HG02938 (cell line): ENCODE measurements at regions not wholly inside any gene's neighbourhood (a gene's known extent, or its start where the extent isn't known, plus 50 kb on each side); places are given as distances from the start of the nearest gene placed in this dataset.
"Not testable (repeated sequence)": the region's sequence is repeated elsewhere in the genome, so short reads cannot be mapped to it uniquely, and the experiment has no call there.

Source experiments
- ATAC-seq: cut with Tn5 transposase; IDR thresholded peaks from one replicate; pipeline ENCODE4 v1.9.1; 2021; ENCODE audit warnings: mild to moderate bottlenecking, moderate library complexity; ENCODE audit not compliant: unreplicated experiment

- ATAC-seq, result no peak
Observed at GRCh38 chr5:29587832-29588231, 1605.7 kb upstream of the CDH6 start.

GRCh38 chr5:29568028-29568427 is 1625.5 kb upstream of the CDH6 start:
- no peak for ATAC-seq

GRCh38 chr5:29561564-29561963 is 1631.9 kb upstream of the CDH6 start:
- ATAC-seq, result no peak

- no peak for ATAC-seq
Observed at GRCh38 chr5:29550523-29550922, 1643.0 kb upstream of the CDH6 start.

- ATAC-seq, result no peak
Observed at GRCh38 chr5:29548262-29548661, 1645.2 kb upstream of the CDH6 start.

- no peak for ATAC-seq
Observed at GRCh38 chr5:29547236-29547865, 1646.1 kb upstream of the CDH6 start.

- no peak for ATAC-seq
Observed at GRCh38 chr5:29543501-29543900, 1650.0 kb upstream of the CDH6 start.

GRCh38 chr5:29524227-29524626 is 1669.3 kb upstream of the CDH6 start:
- ATAC-seq, result no peak

DNA sequence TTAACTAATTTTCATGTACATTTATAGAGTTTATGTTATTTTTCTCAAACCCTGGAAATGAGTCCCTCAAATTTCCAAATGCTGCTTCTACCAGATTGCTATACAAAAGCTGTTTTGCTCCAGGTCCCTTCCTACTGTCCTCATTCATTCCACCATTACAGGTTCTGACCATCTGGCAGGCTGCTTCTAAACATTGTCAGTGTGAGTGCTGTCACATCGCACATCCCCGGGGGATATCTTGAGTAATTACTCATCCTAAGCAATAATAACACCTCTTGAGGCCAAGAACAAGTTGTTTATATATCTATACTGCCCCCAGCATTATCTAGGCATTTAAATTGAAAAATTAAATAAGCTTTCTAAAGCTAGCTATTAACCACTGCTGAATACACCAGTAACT is 1675.3 kb upstream of the CDH6 start:
- no peak for ATAC-seq

GRCh38 chr5:29516224-29516623 is 1677.3 kb upstream of the CDH6 start:
- ATAC-seq, result no peak

- ATAC-seq, result no peak
Observed at GRCh38 chr5:29508131-29508530, 1685.4 kb upstream of the CDH6 start.

DNA sequence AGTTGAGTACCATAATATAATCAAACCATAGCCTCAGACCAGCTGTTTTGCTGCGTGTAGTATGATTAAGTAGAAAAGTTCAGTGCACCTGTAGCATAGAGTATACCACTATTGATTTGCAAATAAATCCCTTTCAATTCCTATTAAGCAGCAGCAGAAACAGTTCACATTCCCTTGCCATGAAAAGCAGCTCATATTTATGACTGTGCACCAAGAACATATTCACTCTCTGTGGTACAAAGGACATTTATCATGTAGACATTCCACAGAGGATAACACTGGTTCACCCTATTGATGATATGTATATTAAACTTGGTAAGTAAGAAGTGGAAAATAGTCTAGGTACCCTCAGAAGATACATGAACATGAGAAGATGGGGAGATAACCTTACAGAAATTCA is 1689.1 kb upstream of the CDH6 start:
- ATAC-seq, result no peak

DNA sequence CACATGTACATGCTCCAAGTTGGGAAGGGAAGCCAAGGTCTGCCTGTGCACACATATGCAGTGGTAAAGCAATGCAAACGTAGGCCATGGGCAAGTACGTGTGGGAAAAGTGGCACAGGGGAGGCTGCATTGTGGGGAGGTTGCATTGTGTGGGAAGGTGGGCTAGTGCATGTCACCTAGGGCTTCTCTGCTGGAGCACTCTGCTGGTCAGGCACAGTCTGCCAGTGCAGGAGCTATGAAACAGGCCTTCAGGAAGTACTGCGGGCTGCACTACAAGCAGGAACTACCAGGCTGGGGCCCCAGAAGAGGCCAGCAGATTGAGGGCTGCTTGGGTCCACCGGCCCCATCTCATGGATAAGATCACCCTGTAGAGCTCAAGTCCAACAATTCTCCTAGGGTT is 1694.6 kb upstream of the CDH6 start:
- no peak for ATAC-seq

DNA sequence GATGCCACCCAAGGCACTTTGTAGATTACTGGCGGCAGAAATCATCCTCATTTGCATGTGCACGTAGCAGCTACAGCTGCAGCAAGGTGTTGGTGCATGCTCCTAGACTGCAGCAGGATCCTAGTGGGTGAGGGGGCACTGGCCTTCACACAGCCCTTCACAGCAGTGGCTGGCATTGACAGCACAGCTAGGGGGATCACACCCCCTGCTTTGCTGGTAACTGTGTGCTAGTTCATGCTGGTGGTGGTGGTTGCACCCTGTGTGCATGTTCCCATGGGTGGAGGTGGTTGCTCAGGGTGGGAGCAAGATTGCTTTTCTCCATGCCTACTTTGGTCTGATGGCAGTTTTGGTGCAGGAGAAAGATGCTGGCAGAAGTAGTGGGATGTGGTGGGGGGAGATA is 1695.1 kb upstream of the CDH6 start:
- ATAC-seq, result no peak

DNA sequence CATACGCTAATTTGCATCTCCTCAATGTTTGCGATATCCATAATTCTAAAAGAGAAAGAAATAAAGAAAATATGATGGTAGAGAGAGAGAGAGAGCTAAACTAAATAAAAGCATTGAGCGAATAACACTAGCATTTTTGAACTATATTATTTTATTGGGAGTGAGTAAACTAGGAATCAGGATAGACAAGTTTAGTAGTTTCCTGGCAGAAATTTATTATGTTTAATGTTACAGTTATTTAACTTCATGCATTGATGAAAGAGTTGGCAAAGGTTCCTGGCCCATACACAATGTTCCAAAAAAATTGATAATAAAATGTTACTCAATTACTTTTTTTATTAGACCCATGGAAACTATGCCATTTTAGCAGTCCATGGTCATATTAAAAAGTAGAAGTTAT is 1708.2 kb upstream of the CDH6 start:
- no peak for ATAC-seq

DNA sequence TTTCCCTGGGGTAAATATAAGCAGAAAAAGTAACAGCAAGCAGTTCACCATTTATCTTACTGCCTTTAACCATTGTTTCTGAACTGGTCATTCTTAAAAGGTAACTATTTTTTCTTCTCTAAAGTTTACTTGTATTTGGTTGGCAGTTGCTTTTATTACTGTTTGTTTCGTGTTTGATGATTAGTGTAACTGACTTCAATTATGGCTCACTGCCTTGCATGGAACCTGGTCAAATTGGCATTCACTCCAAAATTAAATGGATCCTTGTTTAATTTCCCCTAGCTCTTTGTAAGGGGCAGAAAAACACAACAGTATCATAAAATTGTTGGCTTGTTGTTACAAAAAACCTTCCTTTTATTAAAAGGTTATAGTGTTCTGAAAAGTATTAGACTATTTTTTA is 1723.9 kb upstream of the CDH6 start:
- no peak for ATAC-seq

- ATAC-seq, result no peak
Observed at GRCh38 chr5:29462241-29462640, 1731.2 kb upstream of the CDH6 start.

- no peak for ATAC-seq
Observed at GRCh38 chr5:29460971-29461559, 1732.4 kb upstream of the CDH6 start.

GRCh38 chr5:29451004-29451403 is 1742.5 kb upstream of the CDH6 start:
- not testable (repeated sequence) for ATAC-seq

DNA sequence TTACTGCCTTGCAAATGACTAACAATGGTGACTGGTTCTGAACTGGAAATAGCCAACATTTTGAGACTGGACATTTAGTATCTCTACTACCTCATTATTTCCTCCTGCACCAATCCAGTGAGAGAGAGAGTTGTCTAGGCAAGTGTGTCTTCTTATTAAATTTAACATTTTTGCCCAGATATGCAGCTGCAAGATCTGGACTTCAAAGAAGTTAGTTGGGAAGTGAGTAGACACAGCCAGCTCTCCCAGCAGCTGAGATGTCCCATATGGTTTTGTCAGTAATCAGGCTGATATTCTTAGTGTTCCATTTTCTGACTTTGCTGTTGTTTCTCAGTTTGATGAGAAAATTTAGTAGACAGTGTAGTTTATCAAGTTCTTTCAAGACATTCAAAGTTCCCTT is 1778.8 kb upstream of the CDH6 start:
- no peak for ATAC-seq

DNA sequence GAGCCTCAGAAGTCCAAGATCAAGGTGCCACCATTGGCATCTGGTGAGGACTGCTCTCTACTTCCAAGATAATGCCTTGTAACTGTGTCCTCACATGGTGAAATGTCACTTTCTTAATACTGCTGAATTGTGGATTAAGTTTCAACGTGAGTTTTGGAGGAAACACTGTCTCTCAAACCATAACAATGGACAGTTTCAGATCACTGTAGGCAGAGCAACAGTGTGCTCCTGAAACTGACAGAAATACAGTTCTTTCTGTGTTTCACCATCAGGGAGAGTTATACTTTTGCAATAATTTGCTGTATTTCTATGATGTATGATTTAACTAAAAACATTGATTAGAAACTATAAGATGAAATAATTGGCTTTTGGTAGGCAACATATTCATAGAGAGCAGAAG is 1780.5 kb upstream of the CDH6 start:
- no peak for ATAC-seq

DNA sequence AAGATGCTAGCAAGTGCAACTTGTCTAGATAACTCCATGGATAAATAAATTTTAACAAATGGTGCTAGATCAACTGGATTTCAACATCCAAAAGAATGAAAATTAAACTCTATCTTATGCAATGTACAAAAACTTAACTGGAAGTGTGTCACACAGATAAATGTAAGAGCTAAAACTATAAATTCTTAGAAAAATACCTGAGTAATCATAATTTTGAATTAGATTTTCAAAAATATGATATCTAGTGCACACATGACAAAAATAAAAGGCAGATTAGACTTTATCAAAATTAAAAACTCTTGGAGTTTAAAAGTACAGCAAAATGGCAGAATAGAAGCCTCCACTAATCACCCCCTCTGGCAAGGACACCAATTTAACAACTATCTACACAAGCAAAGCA is 1791.2 kb upstream of the CDH6 start:
- ATAC-seq, result no peak

GRCh38 chr5:29389993-29390392 is 1803.5 kb upstream of the CDH6 start:
- no peak for ATAC-seq
